Neuronal stem cell (in vitro differentiated cells): ENCODE measurements at regions not wholly inside any gene's neighbourhood (a gene's known extent, or its start where the extent isn't known, plus 50 kb on each side); places are given as distances from the start of the nearest gene placed in this dataset.

Experiments used
- DNase-seq: peaks from one replicate; pipeline ENCODE4 v3.0.0-alpha.2; 2013; ENCODE audit warnings: low spot score
- H2AFZ ChIP-seq: one replicate; pipeline ENCODE4 v1.6.1; 2013; ENCODE audit warnings: mild to moderate bottlenecking, low read length, inconsistent platforms
- H2AK5ac ChIP-seq: 2 replicates; pipeline ENCODE4 v1.6.1; 2013; ENCODE audit warnings: low read depth, mild to moderate bottlenecking, inconsistent platforms, low read length, moderate library complexity, mixed read lengths
- H2BK120ac ChIP-seq: 2 replicates; pipeline ENCODE4 v1.6.1; 2013; ENCODE audit warnings: low read depth, mild to moderate bottlenecking, inconsistent platforms, low read length, moderate library complexity, mixed read lengths
- H2BK12ac ChIP-seq: one replicate; pipeline ENCODE4 v1.6.1; 2013; ENCODE audit warnings: low read length, inconsistent platforms
- H2BK15ac ChIP-seq: 2 replicates; pipeline ENCODE4 v1.6.1; 2013; ENCODE audit warnings: mild to moderate bottlenecking, low read length, inconsistent platforms, mixed read lengths
- H2BK5ac ChIP-seq: one replicate; pipeline ENCODE4 v1.6.1; 2013; ENCODE audit warnings: inconsistent platforms, mild to moderate bottlenecking, low read length, moderate library complexity
- H3K14ac ChIP-seq: one replicate; pipeline ENCODE4 v1.6.1; 2013; ENCODE audit warnings: low read length, inconsistent platforms
- H3K18ac ChIP-seq: 2 replicates; pipeline ENCODE4 v1.6.1; 2013; ENCODE audit warnings: low read length, inconsistent platforms
- H3K23ac ChIP-seq: 2 replicates; pipeline ENCODE4 v1.6.1; 2013; ENCODE audit warnings: low read depth, mild to moderate bottlenecking, mixed read lengths, low read length, inconsistent platforms; ENCODE audit not compliant: poor library complexity
- H3K27ac ChIP-seq: replicated peaks from 3 replicates; pipeline ENCODE4 v1.5.1; 2013; ENCODE audit warnings: low read length, inconsistent platforms
- H3K27me3 ChIP-seq, 3 experiments: 2 replicates each; pipeline ENCODE4 v1.6.1; 2013; ENCODE audit warnings: low read length in 3 of 3, mild to moderate bottlenecking in 2 of 3, inconsistent platforms in 1 of 3, low read depth in 1 of 3, mixed read lengths in 1 of 3, moderate library complexity in 1 of 3; ENCODE audit not compliant: control insufficient read depth in 3 of 3, insufficient read depth in 3 of 3
- H3K36me3 ChIP-seq, 2 donors: replicated peaks in 1 of 2; 2 replicates each; pipeline ENCODE4 v1.6.1; 2013; ENCODE audit warnings: low read length in 2 of 2; ENCODE audit not compliant: control insufficient read depth in 2 of 2, insufficient read depth in 2 of 2
- H3K4ac ChIP-seq: 2 replicates; pipeline ENCODE4 v1.6.1; 2013; ENCODE audit warnings: inconsistent platforms, mild to moderate bottlenecking, low read length, moderate library complexity
- H3K4me1 ChIP-seq, 2 donors: 1 replicate in 1 of 2; 2 replicates in 1 of 2; pipeline ENCODE4 v1.6.1; 2013; ENCODE audit warnings: low read length in 2 of 2, low read depth in 1 of 2; ENCODE audit not compliant: control insufficient read depth in 2 of 2, insufficient read depth in 1 of 2
- H3K4me2 ChIP-seq: one replicate; pipeline ENCODE4 v1.6.1; 2013; ENCODE audit warnings: mild to moderate bottlenecking, low read length, inconsistent platforms; ENCODE audit not compliant: insufficient read depth, poor library complexity, severe bottlenecking
- H3K4me3 ChIP-seq, 2 donors: 2 replicates each; pipeline ENCODE4 v1.5.1; 2013; ENCODE audit warnings: low read length in 2 of 2, mild to moderate bottlenecking in 2 of 2, inconsistent platforms in 1 of 2, moderate library complexity in 1 of 2
- H3K79me1 ChIP-seq: one replicate; pipeline ENCODE4 v1.6.1; 2013; ENCODE audit warnings: low read depth, mild to moderate bottlenecking, inconsistent platforms, low read length, moderate library complexity
- H3K9ac ChIP-seq: one replicate; pipeline ENCODE4 v1.6.1; 2013; ENCODE audit warnings: mild to moderate bottlenecking, low read depth, low read length, inconsistent platforms; ENCODE audit not compliant: poor library complexity
- H3K9me3 ChIP-seq, 2 donors: replicated peaks in 1 of 2; 2 replicates each; pipeline versions ENCODE3 to v1.6.1; 2013; ENCODE audit warnings: low read length in 2 of 2, mild to moderate bottlenecking in 2 of 2, inconsistent platforms in 1 of 2, low read depth in 1 of 2, mixed read lengths in 1 of 2, moderate library complexity in 1 of 2; ENCODE audit not compliant: control insufficient read depth in 2 of 2, insufficient read depth in 1 of 2
- H4K8ac ChIP-seq: one replicate; pipeline ENCODE4 v1.6.1; 2013; ENCODE audit warnings: low read depth, mild to moderate bottlenecking, inconsistent platforms, low read length, moderate library complexity
- H4K91ac ChIP-seq: one replicate; pipeline ENCODE4 v1.6.1; 2013; ENCODE audit warnings: low read length, low read depth, mild to moderate bottlenecking, inconsistent platforms; ENCODE audit not compliant: poor library complexity
- WGBS, 2 donors: extraction: QIAGEN DNeasy Blood & Tissue Kit; methylation state at CpG; one replicate each; pipeline ENCODE4 v1.1.7; 2013; ENCODE audit warnings: missing lambda C conversion rate in 2 of 2, mixed read lengths in 1 of 2; ENCODE audit not compliant: insufficient read length in 2 of 2, insufficient replicate concordance in 1 of 2; ENCODE audit errors: extremely low coverage in 2 of 2; 5-methylcytosine and 5-hydroxymethylcytosine counted together

DNA sequence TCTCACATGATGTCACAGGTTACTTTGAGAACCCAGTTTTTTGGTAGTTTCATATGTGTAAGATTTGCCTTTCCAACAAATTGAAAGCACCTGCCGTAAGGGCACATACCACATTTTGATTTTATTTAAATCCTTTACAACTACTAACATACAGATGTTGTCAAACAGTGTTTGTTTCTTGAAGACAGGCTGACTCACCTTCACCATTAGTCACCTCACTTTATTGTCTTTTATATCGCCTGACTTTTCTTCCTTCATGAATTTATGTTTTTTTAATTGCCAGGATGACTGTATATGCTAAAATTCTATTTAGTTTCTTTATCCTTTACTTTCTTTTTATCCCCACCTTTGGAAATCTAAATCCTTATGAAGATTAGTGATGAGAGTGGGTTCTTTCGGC lies 886.7 kb downstream of the SUCLG1 start:
- no peak overlapping the region for H2AFZ ChIP-seq
- no peaks in the 10 kb centered on the region for H3K27me3 ChIP-seq
- no peak overlapping the region for H3K9ac ChIP-seq
- no peak overlapping the region for H2BK15ac ChIP-seq
- H3K18ac ChIP-seq = no peak overlapping the region
- no peaks in the 10 kb centered on the region for H3K79me1 ChIP-seq
- no peak overlapping the region for H4K8ac ChIP-seq
- no peak overlapping the region for H3K27ac ChIP-seq
- H3K36me3 ChIP-seq = no peaks in the 10 kb centered on the region
- no peaks in the 10 kb centered on the region for H3K9me3 ChIP-seq
- no peaks in the 10 kb centered on the region for H3K4me1 ChIP-seq
- H4K91ac ChIP-seq = no peak overlapping the region
- no peak for DNase-seq
- no peak overlapping the region for H3K4ac ChIP-seq
- no CpG with 5 or more reads among the region's 3 CpGs for WGBS, 2 donors
- no peak overlapping the region for H3K23ac ChIP-seq
- H3K4me3 ChIP-seq = no peak overlapping the region
- no peak overlapping the region for H2AK5ac ChIP-seq
- H3K14ac ChIP-seq = no peak overlapping the region
- H2BK120ac ChIP-seq = no peak overlapping the region
- no peak overlapping the region for H3K4me2 ChIP-seq
- H2BK12ac ChIP-seq = no peak overlapping the region
- no peak overlapping the region for H2BK5ac ChIP-seq

GRCh38 chr2:83567551-83567950 lies 891.5 kb downstream of the SUCLG1 start:
- H3K9me3 ChIP-seq = no peaks in the 10 kb centered on the region
- no peak overlapping the region for H3K4me2 ChIP-seq
- no peak overlapping the region for H2BK15ac ChIP-seq
- H3K4me3 ChIP-seq = no peak overlapping the region
- H2AFZ ChIP-seq = no peak overlapping the region
- no peak for DNase-seq
- H2BK120ac ChIP-seq = no peak overlapping the region
- H3K4ac ChIP-seq = no peak overlapping the region
- H3K36me3 ChIP-seq = no peaks in the 10 kb centered on the region
- WGBS, 2 donors = no CpG with 5 or more reads among the region's 3 CpGs
- no peaks in the 10 kb centered on the region for H3K4me1 ChIP-seq
- no peaks in the 10 kb centered on the region for H3K27me3 ChIP-seq
- H3K79me1 ChIP-seq = no peaks in the 10 kb centered on the region
- H4K8ac ChIP-seq = no peak overlapping the region
- H2BK12ac ChIP-seq = no peak overlapping the region
- H3K23ac ChIP-seq = no peak overlapping the region
- no peak overlapping the region for H2AK5ac ChIP-seq
- H3K27ac ChIP-seq = no peak overlapping the region
- H3K18ac ChIP-seq = no peak overlapping the region
- H4K91ac ChIP-seq = no peak overlapping the region
- H3K14ac ChIP-seq = no peak overlapping the region
- no peak overlapping the region for H2BK5ac ChIP-seq
- H3K9ac ChIP-seq = no peak overlapping the region

GRCh38 chr2:83565626-83566025 lies 893.5 kb downstream of the SUCLG1 start:
- no peaks in the 10 kb centered on the region for H3K4me1 ChIP-seq
- no peak overlapping the region for H3K27ac ChIP-seq
- H3K4ac ChIP-seq = no peak overlapping the region

GRCh38 chr2:83565181-83565580 lies 893.9 kb downstream of the SUCLG1 start:
- H2BK15ac ChIP-seq = no peak overlapping the region
- H3K18ac ChIP-seq = no peak overlapping the region
- no peak overlapping the region for H3K4ac ChIP-seq
- no peaks in the 10 kb centered on the region for H3K27me3 ChIP-seq
- no peak overlapping the region for H2AFZ ChIP-seq
- no peak overlapping the region for H3K27ac ChIP-seq
- H3K9me3 ChIP-seq = no peaks in the 10 kb centered on the region
- no peak overlapping the region for H2BK120ac ChIP-seq
- H3K14ac ChIP-seq = no peak overlapping the region
- H2AK5ac ChIP-seq = no peak overlapping the region
- no peak overlapping the region for H3K4me2 ChIP-seq
- no peaks in the 10 kb centered on the region for H3K36me3 ChIP-seq
- H3K9ac ChIP-seq = no peak overlapping the region
- WGBS, 2 donors = no CpG with 5 or more reads among the region's 4 CpGs
- no peak overlapping the region for H2BK5ac ChIP-seq
- no peaks in the 10 kb centered on the region for H3K79me1 ChIP-seq
- H2BK12ac ChIP-seq = no peak overlapping the region
- no peak overlapping the region for H4K8ac ChIP-seq
- DNase-seq = no peak
- no peak overlapping the region for H3K4me3 ChIP-seq
- no peak overlapping the region for H4K91ac ChIP-seq
- no peaks in the 10 kb centered on the region for H3K4me1 ChIP-seq
- no peak overlapping the region for H3K23ac ChIP-seq

More at GRCh38 chr2:83565626-83566025, 893.5 kb downstream of the SUCLG1 start:
- Histone ChIP-seq H2BK15ac (no peak overlapping the region), H2AFZ (no peak overlapping the region), H3K27me3 (no peaks in the 10 kb centered on the region), H3K4me2 (no peak overlapping the region), H3K23ac (no peak overlapping the region), H3K4me3 (no peak overlapping the region), H4K91ac (no peak overlapping the region), H3K14ac (no peak overlapping the region), H3K9me3 (no peaks in the 10 kb centered on the region), H2BK120ac (no peak overlapping the region), H2BK12ac (no peak overlapping the region), H3K36me3 (no peaks in the 10 kb centered on the region), H3K18ac (no peak overlapping the region), H3K9ac (no peak overlapping the region), H4K8ac (no peak overlapping the region), H2AK5ac (no peak overlapping the region), H3K79me1 (no peaks in the 10 kb centered on the region), H2BK5ac (no peak overlapping the region)
- WGBS, 2 donors = no CpG with 5 or more reads among the region's 4 CpGs
- DNase-seq = no peak
